ENCODE measurements at regions not wholly inside any gene's neighbourhood (a gene's known extent, or its start where the extent isn't known, plus 50 kb on each side); places are given as distances from the start of the nearest gene placed in this dataset.

DNA sequence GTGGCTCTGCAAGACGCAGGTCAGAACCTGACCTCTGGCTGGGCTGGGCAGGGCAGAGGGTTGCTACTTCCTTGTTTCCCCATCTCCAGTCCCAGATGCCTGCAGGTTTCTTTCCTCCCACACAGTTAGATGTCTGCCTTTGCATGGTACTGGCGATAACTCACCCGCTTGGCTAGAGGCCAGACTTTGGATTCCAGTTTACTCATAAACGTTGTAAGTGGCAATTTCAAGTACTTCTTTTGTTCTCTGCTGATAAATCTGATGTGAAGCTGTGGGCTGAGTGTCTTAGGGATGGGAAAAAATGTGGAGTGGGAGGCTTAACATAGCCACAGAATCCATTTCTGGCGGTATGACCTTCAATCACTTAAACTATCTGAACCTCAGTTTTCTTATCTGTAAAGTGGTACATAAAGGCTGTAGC, 194.2 kb downstream of the EBLN2 start:
- TF ChIP-seq CTCF (IDR thresholded peaks at IDR 0.05): no peak
- no peak for TF ChIP-seq POLR2A (IDR thresholded peaks at IDR 0.05)
- no peak for TF ChIP-seq EP300 (IDR thresholded peaks at IDR 0.05)
- TF ChIP-seq POLR2AphosphoS5 (IDR thresholded peaks at IDR 0.05): peak in 1 of 4 donors; percentile 16
